Left ventricle myocardium inferior (tissue), 1 donor: ENCODE measurements at regions not wholly inside any gene's neighbourhood (a gene's known extent, or its start where the extent isn't known, plus 50 kb on each side); places are given as distances from the start of the nearest gene placed in this dataset.

Experiments used
- DNase-seq: peaks from one replicate; pipeline ENCODE4 v3.0.0-alpha.2; 2020
- H3K27ac ChIP-seq: fragments of 200-600 bp; replicated peaks from 2 replicates; pipeline ENCODE4 v1.8.0; 2021
- H3K27me3 ChIP-seq: fragments of 200-600 bp; 2 replicates; pipeline ENCODE4 v1.8.0; 2021; ENCODE audit warnings: low read depth
- H3K36me3 ChIP-seq: fragments of 200-600 bp; 2 replicates; pipeline ENCODE4 v1.8.0; 2021
- H3K4me1 ChIP-seq: fragments of 200-600 bp; 2 replicates; pipeline ENCODE4 v1.8.0; 2021
- H3K4me3 ChIP-seq: fragments of 200-600 bp; 2 replicates; pipeline ENCODE4 v1.8.0; 2021; ENCODE audit warnings: mild to moderate bottlenecking, moderate library complexity
- H3K9me3 ChIP-seq: fragments of 200-600 bp; replicated peaks from 2 replicates; pipeline ENCODE4 v1.8.0; 2021
- CTCF ChIP-seq: fragments of 200-600 bp; IDR thresholded peaks from 2 replicates; pipeline ENCODE4 v1.8.0; 2021; ENCODE audit warnings: antibody characterized with exemption, mild to moderate bottlenecking, borderline replicate concordance
- intact Hi-C: fragments of 100-400 bp; cut with micrococcal nuclease; formaldehyde crosslinking; loops from one replicate; pipeline ENCODE4 v1.11.0; 2022
- donor health status: DM: no; HTN: yes; CAD: no; lungs with severe emphysema.

- intact Hi-C loops = no loop called here
- no peaks in the 10 kb centered on the region for H3K36me3 ChIP-seq
- TF ChIP-seq CTCF = no peak
- peaks cover 14% of the 10 kb centered on the region for H3K27me3 ChIP-seq
- no peak for DNase-seq
- H3K9me3 ChIP-seq = peaks cover 4% of the 10 kb centered on the region
- no peaks in the 10 kb centered on the region for H3K4me1 ChIP-seq
- no peak overlapping the region for H3K27ac ChIP-seq
- no peak overlapping the region for H3K4me3 ChIP-seq
Observed at GRCh38 chr1:84069236-84069845, 70.4 kb upstream of the TTLL7 start.

GRCh38 chr1:84062496-84062895 lies 63.6 kb upstream of the TTLL7 start:
- intact Hi-C loops = no loop called here
- Histone ChIP-seq H3K4me3 (no peak overlapping the region), H3K36me3 (no peaks in the 10 kb centered on the region), H3K27me3 (peaks cover 9% of the 10 kb centered on the region), H3K9me3 (no peaks in the 10 kb centered on the region), H3K4me1 (no peaks in the 10 kb centered on the region), H3K27ac (no peak overlapping the region)
- DNase-seq = no peak
- no peak for TF ChIP-seq CTCF

GRCh38 chr1:84061336-84061735 lies 62.4 kb upstream of the TTLL7 start:
- Histone ChIP-seq H3K4me1 (no peaks in the 10 kb centered on the region), H3K27me3 (peaks cover 7% of the 10 kb centered on the region), H3K36me3 (no peaks in the 10 kb centered on the region), H3K27ac (no peak overlapping the region), H3K4me3 (no peak overlapping the region), H3K9me3 (no peaks in the 10 kb centered on the region)
- intact Hi-C loops = no loop called here
- no peak for TF ChIP-seq CTCF
- DNase-seq = no peak

GRCh38 chr1:84060781-84061180 lies 61.8 kb upstream of the TTLL7 start:
- H3K27ac ChIP-seq = no peak overlapping the region
- DNase-seq = no peak
- H3K27me3 ChIP-seq = peaks cover 7% of the 10 kb centered on the region
- no peaks in the 10 kb centered on the region for H3K4me1 ChIP-seq
- no peaks in the 10 kb centered on the region for H3K36me3 ChIP-seq
- TF ChIP-seq CTCF = no peak
- intact Hi-C loops = no loop called here
- H3K4me3 ChIP-seq = no peak overlapping the region
- no peaks in the 10 kb centered on the region for H3K9me3 ChIP-seq

GRCh38 chr1:84048820-84049219 lies 49.9 kb upstream of the TTLL7 start:
- H3K27me3 ChIP-seq = no peaks in the 10 kb centered on the region
- H3K4me1 ChIP-seq = no peaks in the 10 kb centered on the region
- H3K4me3 ChIP-seq = no peak overlapping the region
- no peak for TF ChIP-seq CTCF
- H3K36me3 ChIP-seq = no peaks in the 10 kb centered on the region
- intact Hi-C loops = no loop called here
- no peaks in the 10 kb centered on the region for H3K9me3 ChIP-seq
- H3K27ac ChIP-seq = no peak overlapping the region
- DNase-seq = no peak
